GM19372 (cell line): ENCODE measurements at regions not wholly inside any gene's neighbourhood (a gene's known extent, or its start where the extent isn't known, plus 50 kb on each side); places are given as distances from the start of the nearest gene placed in this dataset.

Source experiments
- ATAC-seq: cut with Tn5 transposase; IDR thresholded peaks from one replicate; pipeline ENCODE4 v1.9.1; 2021; ENCODE audit warnings: mild to moderate bottlenecking, low read depth, moderate library complexity; ENCODE audit not compliant: unreplicated experiment

- ATAC-seq, result no peak
These were observed 425.7 kb downstream of the PIK3R1 start for GRCh38 chr5:68641211-68641610.

- no peak for ATAC-seq
These were observed 427.5 kb downstream of the PIK3R1 start for GRCh38 chr5:68643064-68643463.

GRCh38 chr5:68644971-68645370 is 429.4 kb downstream of the PIK3R1 start:
- peak; percentile 96 for ATAC-seq

GRCh38 chr5:68646144-68646543 is 430.6 kb downstream of the PIK3R1 start:
- no peak for ATAC-seq

- ATAC-seq, result no peak
These were observed 432.2 kb downstream of the PIK3R1 start for GRCh38 chr5:68647743-68648142.

- ATAC-seq, result no peak
These were observed 433.6 kb downstream of the PIK3R1 start for GRCh38 chr5:68648944-68649857.

- no peak for ATAC-seq
These were observed 437.0 kb downstream of the PIK3R1 start for GRCh38 chr5:68652534-68652965.

DNA sequence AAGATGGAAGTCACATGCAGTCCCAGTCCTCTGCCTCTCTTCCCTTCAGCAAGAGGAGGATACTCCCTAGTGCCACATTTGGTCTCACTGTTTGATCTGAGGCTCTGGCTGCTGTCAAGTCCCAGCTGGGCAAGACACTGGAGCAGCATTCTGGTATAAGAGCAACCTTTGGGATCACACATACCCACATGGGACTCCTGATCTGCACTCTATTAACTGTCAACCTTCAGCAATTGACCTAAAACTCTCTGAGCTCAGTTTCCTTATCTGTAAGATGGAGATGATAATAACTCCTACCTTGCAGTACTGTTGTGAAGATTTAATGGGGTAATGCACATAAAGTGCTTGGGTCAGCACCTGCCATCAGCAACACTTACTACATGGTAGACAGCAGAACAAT is 437.9 kb downstream of the PIK3R1 start:
- ATAC-seq, result no peak

- ATAC-seq, result no peak
These were observed 436.5 kb upstream of the SLC30A5 start for GRCh38 chr5:68657055-68657961.

GRCh38 chr5:68658810-68659372 is 434.9 kb upstream of the SLC30A5 start:
- ATAC-seq, result no peak

- no peak for ATAC-seq
These were observed 433.9 kb upstream of the SLC30A5 start for GRCh38 chr5:68659881-68660280.

DNA sequence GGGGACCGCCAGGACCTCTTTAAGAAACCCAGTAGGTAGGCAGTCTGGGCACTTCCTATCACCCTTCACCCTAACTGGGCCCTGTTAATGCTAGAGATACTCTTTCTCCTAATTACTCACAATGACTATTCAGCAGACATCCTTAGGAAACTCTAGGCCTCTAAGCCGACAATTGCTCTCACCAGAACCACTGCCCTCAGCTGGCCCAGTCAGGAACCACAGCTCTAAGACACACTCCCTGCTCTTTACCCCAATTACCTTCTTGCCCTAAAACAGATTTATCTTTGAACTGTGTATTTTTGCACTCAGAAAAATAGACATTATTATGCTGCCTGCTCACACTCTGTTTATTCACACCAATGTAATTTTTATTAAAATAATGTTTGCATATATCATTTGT is 432.6 kb upstream of the SLC30A5 start:
- ATAC-seq, result no peak

DNA sequence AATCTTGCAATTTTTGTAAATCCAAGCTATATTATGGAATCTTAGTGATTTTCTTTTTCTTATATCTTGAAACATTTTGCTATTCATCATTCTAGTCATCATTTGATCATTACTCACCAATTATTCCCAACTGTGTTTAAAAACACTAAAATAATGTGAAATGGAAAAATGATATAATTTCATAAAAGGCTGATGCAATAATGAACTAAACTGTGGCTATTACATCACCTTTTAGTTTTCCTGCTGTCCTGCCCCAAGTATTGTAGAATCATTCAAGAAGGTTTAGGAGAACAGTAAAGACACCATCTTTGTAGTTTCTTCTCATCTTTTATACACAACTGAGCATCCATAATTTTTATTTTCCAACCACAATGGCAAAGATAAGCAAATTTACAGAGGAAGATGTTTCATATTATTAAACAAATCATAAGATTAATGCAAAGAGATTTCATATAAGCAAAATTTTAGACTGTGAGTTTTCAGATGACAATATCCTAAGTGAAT is 431.0 kb upstream of the SLC30A5 start:
- ATAC-seq, result no peak

GRCh38 chr5:68669864-68670575 is 423.8 kb upstream of the SLC30A5 start:
- ATAC-seq, result no peak

DNA sequence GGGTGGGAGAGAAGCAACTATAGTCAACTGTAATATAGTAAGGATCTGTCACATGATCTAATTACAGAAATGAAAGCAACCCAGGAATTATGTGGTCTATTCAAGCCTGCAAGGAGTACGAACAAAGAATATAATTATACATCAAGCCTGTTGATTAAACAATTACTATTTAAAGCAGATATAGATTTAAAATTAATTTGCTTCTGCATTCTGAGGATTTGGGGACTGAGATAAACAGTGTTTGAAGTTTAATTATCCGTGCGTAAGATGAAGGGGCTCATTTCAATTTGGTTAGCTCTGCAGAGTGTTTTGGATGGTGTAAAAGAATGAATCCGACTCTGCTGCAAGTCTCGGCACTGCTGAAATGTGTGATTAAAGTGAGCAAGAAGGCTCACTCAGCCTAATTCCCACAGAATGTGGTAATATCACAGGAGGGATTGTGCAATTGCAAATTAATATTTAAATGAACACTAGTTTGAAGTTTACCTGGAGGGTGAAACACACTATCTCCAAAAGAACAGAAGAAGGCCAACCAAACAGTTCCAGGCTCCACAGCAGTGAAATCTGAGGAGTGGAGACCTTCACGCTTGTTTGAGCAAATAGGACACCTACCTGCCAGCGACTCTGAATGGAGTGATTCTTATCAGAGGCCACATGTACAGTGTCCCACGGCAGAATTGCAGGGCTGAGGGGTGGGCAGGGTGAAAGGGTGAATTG is 420.6 kb upstream of the SLC30A5 start:
- ATAC-seq, result no peak

DNA sequence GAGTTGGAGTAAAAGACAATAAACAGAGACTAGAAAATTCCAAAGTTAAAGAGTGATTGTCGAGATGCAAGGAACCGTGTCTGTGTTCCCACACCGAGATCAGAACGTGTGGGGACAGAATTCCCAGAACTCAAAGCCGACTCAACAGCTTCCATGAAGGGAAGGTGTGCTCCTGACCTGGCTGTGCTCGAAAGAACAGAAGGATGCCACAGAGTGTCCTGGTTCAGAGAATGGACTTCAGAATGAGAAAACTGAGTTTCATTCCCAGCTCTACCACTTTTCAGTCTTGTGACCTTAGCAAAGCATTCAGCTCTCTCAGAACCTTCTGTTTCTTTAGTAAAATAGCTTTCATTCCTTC is 420.0 kb upstream of the SLC30A5 start:
- ATAC-seq, result no peak

DNA sequence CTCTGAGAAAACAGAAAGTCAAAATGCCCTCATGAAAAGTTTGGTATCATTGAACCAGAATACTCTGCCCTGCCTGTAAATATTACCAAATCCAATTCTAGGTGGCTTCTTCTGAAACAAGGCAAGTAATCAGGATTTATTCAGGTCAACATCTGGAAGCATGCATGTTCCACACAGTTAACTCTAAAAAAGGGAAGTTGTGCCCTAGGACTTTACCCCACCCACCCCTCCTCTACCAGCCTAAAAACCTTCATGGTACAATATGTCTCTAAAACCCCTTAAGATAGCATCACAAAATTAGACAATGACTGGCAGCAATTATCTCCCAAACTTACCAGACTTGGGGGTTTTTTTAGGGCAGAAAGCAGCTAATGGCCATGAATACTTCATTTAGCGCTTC is 414.8 kb upstream of the SLC30A5 start:
- no peak for ATAC-seq

DNA sequence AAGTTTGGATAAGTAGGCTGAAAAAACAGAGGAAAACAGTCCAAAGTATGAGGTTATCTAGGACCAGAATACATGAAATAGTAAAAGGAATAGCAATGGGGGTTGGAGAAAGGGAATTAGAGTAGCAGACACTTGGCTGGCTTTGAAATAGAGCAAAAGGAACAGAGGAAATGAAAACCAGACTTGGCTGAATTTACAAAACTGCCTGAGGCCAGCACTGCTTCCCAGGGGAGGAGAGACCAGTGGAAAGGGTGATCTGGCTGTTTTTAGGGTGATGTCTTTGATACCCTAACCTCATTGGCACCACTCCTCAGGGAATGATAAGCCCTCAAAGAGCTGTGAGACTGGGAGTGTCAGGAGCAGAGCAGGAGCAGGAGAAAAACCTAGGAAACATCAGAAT is 413.4 kb upstream of the SLC30A5 start:
- no peak for ATAC-seq

GRCh38 chr5:68681929-68682328 is 411.9 kb upstream of the SLC30A5 start:
- no peak for ATAC-seq
